Occipital lobe (tissue), 1 donor: ENCODE measurements at regions not wholly inside any gene's neighbourhood (a gene's known extent, or its start where the extent isn't known, plus 50 kb on each side); places are given as distances from the start of the nearest gene placed in this dataset.

Experiments
- DNase-seq: peaks from one replicate; lab custom pipeline; 2025; lab: John Stamatoyannopoulos, UW

DNA sequence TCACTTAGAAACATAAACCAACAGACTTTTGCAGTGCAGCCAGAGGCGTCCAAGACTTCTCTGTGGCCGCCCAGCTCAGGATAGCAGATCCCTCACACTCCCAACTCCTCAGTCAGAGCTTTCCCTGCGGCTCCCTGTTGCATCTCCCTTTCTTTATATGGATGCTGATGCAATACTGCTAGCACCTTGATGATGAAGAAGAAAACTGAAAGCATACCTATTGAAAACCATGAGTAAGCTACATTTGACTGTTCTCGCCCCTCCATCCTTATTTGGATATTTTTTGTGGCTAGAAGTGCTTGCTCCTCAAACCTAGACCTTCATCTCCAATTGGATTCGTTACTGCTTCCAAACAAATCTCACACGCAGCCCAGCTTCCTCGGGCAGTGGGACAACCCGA, 57.3 kb upstream of the UBL3 start:
- DNase-seq, result no peak

DNA sequence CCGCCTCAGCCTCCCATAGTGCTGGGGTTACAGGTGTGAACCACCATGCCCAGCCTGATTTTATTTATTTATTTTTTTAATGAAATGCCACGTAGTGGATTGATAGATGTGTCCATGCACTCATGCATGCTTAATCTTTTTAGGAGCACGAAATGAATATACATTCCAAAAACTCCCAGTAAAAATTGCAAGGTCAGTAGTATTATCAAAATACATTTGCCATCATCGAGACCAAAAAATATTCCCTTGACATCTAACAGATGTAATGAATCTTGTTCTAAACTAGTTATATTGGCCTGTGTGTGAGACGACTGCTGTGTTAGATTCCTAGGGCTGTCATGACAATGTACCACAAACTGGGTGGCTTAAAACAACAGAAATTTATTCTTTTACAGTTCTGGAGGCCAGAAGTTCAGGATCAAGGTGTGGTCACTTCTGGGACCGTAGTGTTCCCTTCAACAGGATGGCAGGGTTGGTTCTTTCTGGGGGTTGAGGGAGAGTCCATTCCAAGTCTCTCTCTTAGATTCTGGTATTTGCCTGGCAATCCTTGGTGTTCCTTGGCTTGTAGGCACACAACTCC, 56.1 kb upstream of the UBL3 start:
- DNase-seq, result no peak

DNA sequence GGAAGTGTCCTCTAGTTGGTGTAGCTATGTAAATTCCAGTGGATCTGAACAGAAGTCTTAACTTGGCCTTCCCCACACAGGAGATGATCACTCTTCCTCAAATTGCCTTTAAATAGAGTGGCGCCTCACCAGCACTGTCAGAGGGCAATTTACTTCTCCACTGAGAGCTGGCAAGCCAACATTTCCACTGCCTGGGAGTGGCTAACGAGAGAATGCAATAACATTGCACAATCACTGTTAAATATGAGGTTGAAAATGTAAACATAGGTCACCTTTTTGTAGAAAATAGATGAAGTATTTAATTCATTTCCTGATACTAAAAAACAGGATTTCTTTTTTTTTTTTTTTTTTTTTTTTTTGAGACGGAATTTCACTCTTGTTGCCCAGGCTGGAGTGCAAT, 55.4 kb upstream of the UBL3 start:
- no peak for DNase-seq

DNA sequence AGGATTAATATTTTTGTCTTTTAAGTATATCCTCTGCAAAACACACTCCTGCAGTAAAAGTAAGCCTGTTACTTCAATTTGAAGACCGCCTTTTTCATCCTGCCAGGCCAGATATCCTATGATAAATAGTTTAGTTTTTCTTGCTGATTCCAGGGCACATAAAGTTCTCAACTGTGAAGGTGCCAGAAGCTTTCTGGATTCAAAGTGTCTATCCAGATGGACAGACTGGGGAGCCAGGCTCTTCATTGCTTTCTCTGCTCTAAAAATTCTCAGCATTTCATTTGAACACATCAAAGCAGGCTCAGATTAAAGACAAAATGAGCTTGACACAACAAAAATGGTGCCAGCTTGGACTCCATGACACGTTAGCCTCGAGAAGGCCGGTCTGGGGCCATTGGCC, 53.6 kb upstream of the UBL3 start:
- no peak for DNase-seq

DNA sequence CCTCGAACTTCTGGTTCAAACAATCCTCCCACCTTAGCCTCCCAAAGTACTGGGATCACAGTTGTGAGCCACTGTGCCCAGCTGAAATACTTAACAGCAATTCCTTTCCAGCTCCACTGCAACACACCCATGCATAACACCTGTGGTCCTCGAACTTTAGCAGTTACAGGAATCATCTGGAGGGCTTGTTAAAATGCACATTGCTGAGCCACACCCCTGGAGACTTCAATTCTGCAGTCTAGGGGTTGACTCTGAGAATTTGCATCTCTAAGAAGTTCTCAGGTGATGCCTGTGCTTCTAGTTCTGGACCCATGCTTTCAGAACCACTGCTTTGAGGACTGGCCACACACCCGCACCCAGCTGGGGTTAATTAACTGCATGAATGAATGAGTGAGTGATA, 53.1 kb upstream of the UBL3 start:
- DNase-seq, result no peak

DNA sequence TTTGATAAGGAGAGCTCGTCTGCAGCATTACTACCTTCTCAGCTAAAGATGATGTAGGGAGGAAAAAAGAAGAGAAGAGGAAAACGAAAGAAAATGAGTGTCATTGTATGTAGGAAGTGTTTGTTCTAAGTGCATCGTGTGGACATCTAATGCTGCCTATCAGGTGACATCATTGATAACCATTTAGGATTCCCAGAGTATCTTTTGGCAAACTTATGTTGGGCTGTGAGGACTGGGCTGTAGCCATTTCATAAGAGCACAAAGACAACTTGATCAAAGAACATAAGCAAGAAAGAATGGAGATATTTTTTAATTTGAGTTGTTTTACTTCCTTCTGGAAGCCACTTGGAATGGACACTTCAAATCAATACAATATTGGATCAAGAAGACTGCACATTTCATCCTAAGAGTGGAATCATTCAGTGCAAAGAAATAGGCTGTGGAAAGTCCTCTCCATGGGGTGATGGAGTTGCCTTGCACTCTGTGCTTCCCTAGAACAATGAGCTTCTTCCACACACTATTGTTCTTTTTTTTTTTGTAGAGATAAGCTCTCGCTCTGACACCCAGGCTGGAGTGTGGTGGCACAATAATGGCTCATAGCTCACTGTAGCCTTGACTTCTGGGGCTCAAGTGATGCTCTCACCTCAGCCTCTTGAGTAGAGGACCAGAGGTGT, 52.4 kb upstream of the UBL3 start:
- no peak for DNase-seq

DNA sequence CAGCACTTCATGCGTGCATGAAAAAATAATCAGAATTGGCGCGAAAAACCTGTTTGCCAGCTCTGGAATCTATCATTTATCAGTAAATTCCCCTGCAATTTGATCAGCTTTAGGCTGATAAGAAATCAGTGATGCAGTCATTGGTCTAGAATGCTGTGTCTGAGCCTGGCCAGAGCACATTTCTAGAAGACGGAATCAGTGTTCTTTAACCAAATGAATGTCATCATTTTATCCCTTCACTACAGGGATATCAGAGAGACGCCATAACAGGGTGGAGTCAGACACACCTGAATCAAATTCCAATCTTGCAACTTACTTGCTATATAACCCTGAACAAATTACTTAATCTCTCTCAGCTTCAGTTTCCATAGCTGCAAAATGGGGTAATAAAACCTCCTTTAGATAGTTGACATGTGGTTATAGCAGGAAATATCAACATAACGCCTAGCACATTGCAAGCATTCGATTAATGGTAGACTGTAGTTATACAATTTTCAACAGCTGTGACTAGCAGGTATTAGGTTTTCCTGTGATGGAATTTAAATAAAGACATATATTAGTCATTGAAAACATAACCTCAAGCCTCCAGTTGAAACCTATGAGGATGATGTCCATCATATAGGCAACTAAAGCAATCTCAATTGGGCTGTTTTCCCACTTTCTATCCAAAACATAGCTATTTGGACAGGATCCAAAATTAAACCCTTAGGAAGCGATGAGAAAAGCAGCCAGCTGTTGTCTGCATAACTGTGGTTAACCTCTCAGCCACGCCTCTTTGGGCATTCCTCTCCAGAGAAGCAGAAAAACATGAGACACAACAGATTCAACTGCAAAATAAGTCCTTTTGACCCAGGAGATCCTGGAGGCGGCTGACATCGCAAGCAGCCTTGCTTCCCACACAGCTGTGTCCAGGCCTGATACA, 51.6 kb upstream of the UBL3 start:
- DNase-seq, result no peak
